Ammon's horn (tissue), 1 donor: ENCODE measurements at regions not wholly inside any gene's neighbourhood (a gene's known extent, or its start where the extent isn't known, plus 50 kb on each side); places are given as distances from the start of the nearest gene placed in this dataset.

Experiments
- DNase-seq: peaks from one replicate; pipeline ENCODE4 v3.0.0-alpha.2; 2016; ENCODE audit warnings: low spot score

DNA sequence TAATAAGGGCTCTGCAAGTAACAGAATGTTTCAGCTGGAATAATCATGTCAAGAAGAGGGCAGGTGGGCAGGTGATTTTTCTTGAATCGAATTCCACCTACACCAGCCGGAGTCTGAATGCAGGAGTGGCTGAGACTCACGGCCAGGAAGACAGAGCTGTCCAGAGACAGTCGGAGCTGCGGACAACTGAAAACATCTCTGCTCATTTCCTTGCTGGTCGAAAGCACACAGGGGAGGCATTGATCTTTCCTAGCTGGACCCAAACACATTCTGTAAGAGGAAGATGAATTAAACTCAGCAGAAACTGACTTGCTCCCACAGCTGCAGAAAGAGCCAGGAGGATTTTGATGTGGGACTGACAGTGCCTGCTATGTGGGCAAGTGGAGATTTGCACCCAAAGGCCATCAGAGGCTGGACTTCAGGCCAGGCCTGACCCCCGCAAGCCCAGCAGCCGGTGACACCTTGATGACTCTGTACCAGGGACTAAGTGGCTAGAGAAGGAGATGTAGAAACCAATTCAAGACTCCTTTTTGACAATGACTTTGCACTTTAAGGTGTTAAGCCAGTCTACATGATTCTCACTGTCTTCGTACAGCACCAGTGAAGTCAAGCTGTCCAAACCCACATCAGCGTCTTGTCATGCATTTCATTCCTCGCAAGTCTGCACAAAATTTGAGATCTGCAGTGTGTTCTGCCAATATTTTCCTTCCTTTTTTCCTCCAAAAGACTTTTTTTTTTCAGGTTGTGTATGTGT lies 169.4 kb downstream of the TEX36 start:
- DNase-seq = no peak

- no peak for DNase-seq
Observed at GRCh38 chr10:125510998-125511397, 172.0 kb downstream of the TEX36 start.

GRCh38 chr10:125505648-125506047 lies 177.3 kb downstream of the TEX36 start:
- DNase-seq = no peak

- DNase-seq = no peak
Observed at GRCh38 chr10:125502276-125502675, 180.7 kb downstream of the TEX36 start.

DNA sequence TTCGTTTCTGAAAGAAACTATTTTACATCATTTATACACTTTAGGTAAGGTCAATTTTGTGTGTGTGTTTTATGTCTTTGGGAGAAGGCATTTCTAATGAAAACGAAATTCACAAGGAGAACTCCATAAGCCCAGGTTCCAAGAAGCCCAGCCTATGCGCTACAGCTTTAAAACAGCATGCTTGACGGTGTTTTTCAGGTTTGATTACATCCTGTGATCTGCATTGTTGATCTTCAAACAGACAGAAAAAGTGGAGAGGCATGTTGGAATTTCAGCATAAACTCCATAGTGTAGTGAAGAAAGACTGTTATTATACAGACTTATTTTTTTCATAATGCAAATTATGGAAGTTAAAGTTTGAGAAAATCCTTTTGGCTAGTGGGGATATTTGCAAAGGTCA lies 187.6 kb downstream of the TEX36 start:
- no peak for DNase-seq

GRCh38 chr10:125494651-125495239 lies 188.2 kb downstream of the TEX36 start:
- DNase-seq = no peak

GRCh38 chr10:125491381-125491780 lies 191.6 kb downstream of the TEX36 start:
- DNase-seq = no peak

DNA sequence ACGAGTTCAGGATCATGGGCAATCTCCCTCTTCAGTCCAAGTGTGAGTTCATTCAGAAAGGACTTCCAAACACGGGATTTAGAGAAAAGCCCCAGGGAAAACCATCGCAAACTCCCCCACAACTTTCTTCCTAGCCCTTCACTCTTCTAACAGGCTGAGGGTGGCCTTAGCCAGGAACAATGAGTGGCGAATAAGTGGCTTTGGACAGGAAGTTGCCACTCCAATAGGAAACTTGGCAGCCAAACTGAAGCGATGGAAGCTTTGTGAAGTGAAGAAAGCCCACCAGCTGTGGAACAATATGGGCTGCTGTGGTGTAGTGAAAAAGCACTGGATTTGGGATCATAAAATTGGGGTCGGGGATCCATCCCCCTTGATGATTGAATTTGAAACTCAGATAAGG lies 193.2 kb downstream of the TEX36 start:
- DNase-seq = no peak

DNA sequence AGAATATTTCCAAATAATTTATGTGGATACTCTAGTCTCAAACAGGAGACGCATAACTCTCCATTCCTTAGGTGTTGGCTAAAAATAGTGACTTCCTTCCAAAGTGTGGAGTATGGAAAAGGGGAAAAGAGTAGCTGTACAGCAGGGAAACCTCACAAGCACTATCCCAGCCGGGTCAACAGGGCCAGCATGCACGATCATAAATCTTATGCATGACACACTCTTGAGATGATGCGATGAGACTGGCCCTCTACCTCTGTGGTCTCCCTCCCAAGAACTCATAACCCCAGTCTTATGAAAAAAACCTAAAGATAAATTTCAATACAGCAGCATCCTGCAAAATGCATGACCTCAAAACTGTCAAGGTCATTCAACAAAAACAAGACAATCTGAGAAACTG lies 197.3 kb downstream of the TEX36 start:
- DNase-seq = no peak

- DNase-seq = no peak
Observed at GRCh38 chr10:125484035-125484732, 198.8 kb downstream of the TEX36 start.

DNA sequence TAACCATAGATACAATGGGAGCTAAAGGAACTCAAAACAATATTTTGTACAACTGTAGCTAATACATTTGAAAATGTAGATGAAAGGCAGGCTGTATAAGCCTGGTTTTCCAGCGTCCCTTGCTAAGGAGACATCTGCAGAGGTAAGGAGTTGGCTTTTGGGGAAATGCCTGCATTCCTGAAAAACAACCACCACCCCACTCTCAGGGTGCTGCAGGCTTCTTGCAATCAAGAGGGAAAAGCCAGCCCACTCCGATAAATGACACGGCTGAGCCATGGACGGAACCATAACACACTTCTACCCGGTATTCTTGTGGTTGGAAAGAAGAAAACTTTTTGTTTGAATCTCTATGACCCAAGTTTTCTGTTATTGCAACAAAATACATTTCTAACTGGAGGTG lies 200.3 kb downstream of the TEX36 start:
- DNase-seq = no peak

GRCh38 chr10:125482108-125482507 lies 200.9 kb downstream of the TEX36 start:
- DNase-seq = no peak

DNA sequence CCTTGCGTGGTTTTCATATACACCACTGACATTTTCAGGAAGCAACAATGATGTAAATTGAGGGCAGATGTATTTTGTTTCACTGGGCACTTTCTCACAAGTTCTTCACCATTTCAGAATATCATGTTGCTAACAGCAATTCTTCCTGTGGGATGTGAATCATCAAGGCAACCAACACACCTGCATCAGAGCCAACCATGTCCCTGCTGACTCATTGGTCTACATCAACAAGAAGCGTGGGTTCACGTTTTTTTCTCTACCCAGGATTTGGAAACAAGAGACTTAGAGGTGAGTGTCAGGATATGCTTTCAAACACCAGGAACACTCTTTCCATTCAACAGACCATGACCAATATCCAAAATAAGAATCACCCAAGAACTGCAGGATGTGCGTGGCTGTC lies 203.9 kb downstream of the TEX36 start:
- no peak for DNase-seq

DNA sequence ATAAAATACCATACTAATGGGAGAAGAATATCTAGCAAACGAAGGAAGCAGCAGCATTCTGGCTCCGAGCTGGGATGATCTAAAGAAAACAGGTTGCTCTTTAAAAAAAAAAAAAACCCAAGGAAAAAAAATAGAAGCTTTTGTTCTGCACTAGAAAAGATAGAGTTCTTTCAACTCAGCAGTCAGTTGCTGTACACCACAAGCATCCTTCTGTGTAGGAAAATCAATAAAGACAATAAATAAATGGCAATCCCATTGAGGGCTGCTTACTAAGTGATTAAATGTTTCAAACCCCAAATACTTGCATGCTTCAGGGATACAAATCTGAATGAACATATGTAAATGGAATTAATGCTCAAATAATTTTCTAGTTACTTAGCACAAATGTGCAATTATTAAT lies 207.1 kb downstream of the TEX36 start:
- no peak for DNase-seq

DNA sequence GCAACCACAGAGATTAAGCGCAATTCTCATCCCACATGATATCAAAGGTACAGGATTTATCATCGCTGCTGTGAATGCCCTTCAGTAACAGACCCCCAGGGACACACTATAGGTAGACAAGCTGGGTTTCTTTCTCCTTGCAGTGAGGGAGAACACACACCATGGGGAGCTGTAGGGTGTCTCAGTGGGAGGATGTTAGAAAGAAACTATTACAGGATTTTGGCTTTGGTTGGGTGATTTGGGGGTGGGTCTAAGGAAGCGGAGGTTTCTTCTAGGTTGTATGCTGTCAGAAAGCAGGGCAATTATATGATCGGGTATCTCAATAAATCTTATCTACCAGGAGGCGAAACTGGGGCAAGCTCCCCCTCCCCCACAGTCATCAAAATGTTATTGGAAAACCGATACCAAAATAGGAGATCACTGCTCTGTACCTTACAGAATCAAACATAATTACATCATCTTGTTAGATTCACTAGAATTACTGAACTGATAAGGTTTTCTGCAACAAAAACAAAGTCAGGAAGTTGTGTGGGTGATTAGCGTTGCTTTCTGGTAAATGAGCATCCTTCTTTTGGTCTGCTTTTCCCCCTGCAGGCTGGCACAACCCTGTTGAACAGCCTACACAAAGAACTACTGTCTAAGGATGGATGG lies 209.7 kb downstream of the TEX36 start:
- no peak for DNase-seq

- no peak for DNase-seq
Observed at GRCh38 chr10:125472010-125472607, 210.9 kb downstream of the TEX36 start.

DNA sequence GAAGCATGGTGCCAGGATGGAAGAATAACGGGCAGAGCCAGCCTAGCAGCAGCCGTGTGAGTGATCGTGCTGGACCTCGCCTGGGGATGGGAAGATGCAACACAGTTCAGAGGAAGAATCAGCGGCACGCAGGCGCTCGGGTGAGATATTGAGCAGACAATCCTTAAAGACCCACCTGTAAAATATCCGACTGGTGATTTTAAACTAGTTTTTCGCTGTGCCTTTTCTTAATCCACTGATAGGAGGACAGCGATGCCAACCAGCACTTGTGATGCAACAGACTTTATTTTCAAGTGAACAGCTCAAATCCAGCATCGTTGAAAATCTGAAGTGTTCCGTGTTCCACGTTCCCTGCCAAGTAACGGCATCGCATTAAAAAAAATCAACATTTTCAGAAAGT lies 214.7 kb downstream of the TEX36 start:
- no peak for DNase-seq

DNA sequence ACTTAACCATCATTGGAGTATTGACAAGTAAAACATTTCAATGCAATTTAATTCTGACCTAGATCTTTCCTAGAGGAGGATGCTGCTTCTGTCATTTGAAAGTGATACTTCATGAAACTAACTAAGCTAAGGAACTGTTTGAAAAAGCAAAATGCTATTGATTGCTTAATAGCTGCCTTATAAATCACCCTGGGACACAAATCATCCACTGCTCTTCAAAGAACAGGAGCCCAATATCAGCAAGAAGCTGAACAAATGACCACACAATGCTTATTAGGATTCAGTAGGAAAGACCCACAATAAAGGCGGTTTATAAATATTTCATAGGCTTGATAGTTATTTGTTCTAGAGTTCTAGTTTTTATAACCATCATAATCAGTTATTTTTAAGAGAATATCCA lies 216.3 kb downstream of the TEX36 start:
- DNase-seq = no peak

GRCh38 chr10:125462845-125463244 lies 220.1 kb downstream of the TEX36 start:
- DNase-seq = no peak

GRCh38 chr10:125460326-125460725 lies 222.6 kb downstream of the TEX36 start:
- DNase-seq = no peak

DNA sequence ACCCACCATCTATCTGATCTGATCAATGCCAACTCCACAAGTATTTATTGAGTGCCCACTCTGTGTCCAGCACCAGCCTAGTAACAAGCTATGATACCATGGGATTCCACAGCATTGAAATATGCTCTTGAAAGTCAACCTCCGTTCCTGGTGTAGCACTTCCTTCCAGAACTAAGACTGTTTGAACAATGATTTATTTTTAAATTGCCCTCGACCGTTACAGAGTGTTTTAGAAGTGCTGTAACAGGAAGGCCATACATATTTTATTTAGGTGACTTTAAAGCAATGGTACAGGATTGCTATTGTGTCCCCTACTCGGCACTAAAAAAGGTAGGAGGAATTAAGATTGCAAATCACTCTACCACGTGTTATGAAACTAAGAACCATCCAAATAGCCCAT lies 225.6 kb downstream of the TEX36 start:
- DNase-seq = no peak

- no peak for DNase-seq
Observed at GRCh38 chr10:125455855-125456254, 227.1 kb downstream of the TEX36 start.
